Kidney epithelial cell (primary cell): ENCODE measurements at regions not wholly inside any gene's neighbourhood (a gene's known extent, or its start where the extent isn't known, plus 50 kb on each side); places are given as distances from the start of the nearest gene placed in this dataset.

Experiments
- DNase-seq: peaks from one replicate; pipeline ENCODE4 v3.0.0-alpha.2; 2010; ENCODE audit warnings: low read depth
- H3K27me3 ChIP-seq: 2 replicates; pipeline ENCODE4 v1.6.0; 2011; ENCODE audit warnings: low read length; ENCODE audit not compliant: control insufficient read depth, insufficient read depth
- H3K36me3 ChIP-seq: 2 replicates; pipeline ENCODE4 v1.5.1; 2011; ENCODE audit warnings: low read length; ENCODE audit not compliant: control insufficient read depth, insufficient read depth
- H3K4me3 ChIP-seq: 2 replicates; pipeline ENCODE4 v1.5.1; 2011; ENCODE audit warnings: low read depth, mild to moderate bottlenecking, control low read depth, low read length
- CTCF ChIP-seq: IDR thresholded peaks from 2 replicates; pipeline ENCODE4 v1.5.1; 2011; ENCODE audit warnings: mild to moderate bottlenecking, moderate library complexity, low read length, control low read depth, inconsistent platforms; ENCODE audit not compliant: insufficient read depth, poor library complexity, severe bottlenecking

GRCh38 chr5:143671021-143671420 lies 140.9 kb upstream of the HMHB1 start:
- no peak for DNase-seq
- H3K27me3 ChIP-seq: no peaks in the 10 kb centered on the region
- TF ChIP-seq CTCF: no peak
- no peak overlapping the region for H3K4me3 ChIP-seq
- no peaks in the 10 kb centered on the region for H3K36me3 ChIP-seq

- TF ChIP-seq CTCF: no peak
- Histone ChIP-seq H3K36me3 (no peaks in the 10 kb centered on the region), H3K4me3 (no peak overlapping the region), H3K27me3 (no peaks in the 10 kb centered on the region)
- DNase-seq: no peak
Observed at GRCh38 chr5:143665866-143666265, 146.1 kb upstream of the HMHB1 start.

GRCh38 chr5:143664623-143665022 lies 147.3 kb upstream of the HMHB1 start:
- no peak for TF ChIP-seq CTCF
- H3K4me3 ChIP-seq: no peak overlapping the region
- DNase-seq: no peak
- H3K36me3 ChIP-seq: no peaks in the 10 kb centered on the region
- no peaks in the 10 kb centered on the region for H3K27me3 ChIP-seq

GRCh38 chr5:143663872-143664271 lies 148.1 kb upstream of the HMHB1 start:
- TF ChIP-seq CTCF: no peak
- DNase-seq: no peak
- H3K27me3 ChIP-seq: no peaks in the 10 kb centered on the region
- no peak overlapping the region for H3K4me3 ChIP-seq
- H3K36me3 ChIP-seq: no peaks in the 10 kb centered on the region

- DNase-seq: no peak
- Histone ChIP-seq H3K4me3 (no peak overlapping the region), H3K27me3 (no peaks in the 10 kb centered on the region), H3K36me3 (no peaks in the 10 kb centered on the region)
- TF ChIP-seq CTCF: no peak
Observed at GRCh38 chr5:143662020-143662419, 149.9 kb upstream of the HMHB1 start.

GRCh38 chr5:143660625-143661024 lies 151.3 kb upstream of the HMHB1 start:
- no peaks in the 10 kb centered on the region for H3K27me3 ChIP-seq
- H3K36me3 ChIP-seq: no peaks in the 10 kb centered on the region
- H3K4me3 ChIP-seq: no peak overlapping the region
- no peak for TF ChIP-seq CTCF
- DNase-seq: no peak
